ENCODE measurements at regions not wholly inside any gene's neighbourhood (a gene's known extent, or its start where the extent isn't known, plus 50 kb on each side); places are given as distances from the start of the nearest gene placed in this dataset.

DNA sequence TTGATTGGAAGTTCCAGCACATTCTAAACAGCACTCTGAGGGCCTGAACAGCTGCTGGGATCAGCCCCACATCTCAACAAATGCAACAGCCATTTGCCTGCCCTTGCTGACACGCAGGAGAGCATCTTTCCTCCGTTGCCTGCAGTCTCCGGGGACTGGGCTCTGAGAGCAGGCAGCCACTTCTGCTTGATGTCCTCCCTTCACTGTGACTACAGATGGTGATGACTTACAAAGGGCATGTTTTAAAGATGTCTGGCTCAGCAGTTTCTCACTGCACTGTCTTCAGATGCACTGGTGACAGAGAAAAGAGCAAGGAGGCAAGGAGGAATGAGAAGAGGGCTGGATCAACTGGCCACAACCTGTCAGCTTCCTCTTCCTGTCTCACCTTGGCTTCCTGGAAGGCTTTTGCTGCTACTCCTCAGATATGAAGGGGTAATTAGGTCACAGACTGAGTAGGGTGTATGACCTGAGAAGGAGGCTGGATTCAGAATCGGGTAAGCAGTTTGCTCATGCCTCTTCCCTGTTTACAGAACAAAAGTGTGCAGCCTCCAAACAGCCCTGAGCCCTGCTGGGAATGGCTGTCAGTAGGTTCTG lies 143.5 kb upstream of the GHITM start:
- Histone ChIP-seq H3K36me3 (ENCODE audit: control insufficient read depth in 2 of 4, insufficient read depth in 4 of 4, low read length in 3 of 4) (no peaks in the 10 kb centered on the region), H4K91ac (replicated peaks; ENCODE audit: insufficient read length, low read length) (no peak overlapping the region), H3K4ac (replicated peaks; ENCODE audit: insufficient read length, low read depth, low read length) (no peak overlapping the region), H2AK5ac (ENCODE audit: low read depth, low read length) (no peak overlapping the region), H3K23me2 (ENCODE audit: low read depth, low read length) (no peaks in the 10 kb centered on the region), H4K8ac (ENCODE audit: extremely low read depth, insufficient read depth, low read length) (no peak overlapping the region), H4K20me1 (replicated peaks in 1 of 2; ENCODE audit: control insufficient read depth in 1 of 2, insufficient read depth in 2 of 2, low read length in 2 of 2) (no peaks in the 10 kb centered on the region), H3K18ac (ENCODE audit: extremely low read depth, low read length) (no peak overlapping the region), H2AFZ (ENCODE audit: low read length) (peak overlapping the region; percentile 16; the same call in 1 of the 2 replicates), H3K56ac (replicated peaks; ENCODE audit: insufficient read length, low read depth, low read length) (no peak overlapping the region), H3K4me2 (ENCODE audit: insufficient read depth in 1 of 2, low read depth in 2 of 2, low read length in 2 of 2) (no peak overlapping the region), H3K4me1 (replicated peaks in 1 of 4; ENCODE audit: control insufficient read depth in 3 of 4, insufficient read depth in 4 of 4, low read length in 3 of 4) (no peaks in the 10 kb centered on the region), H3K27me3 (replicated peaks in 1 of 4; ENCODE audit: control insufficient read depth in 3 of 4, extremely low read depth in 1 of 4, insufficient read depth in 3 of 4, low read length in 3 of 4) (no peaks in the 10 kb centered on the region), H2BK12ac (ENCODE audit: low read depth, low read length) (no peak overlapping the region), H3K79me2 (ENCODE audit: control insufficient read depth in 1 of 2, insufficient read depth in 2 of 2, low read length in 2 of 2) (no peaks in the 10 kb centered on the region), H2BK120ac (replicated peaks; ENCODE audit: low read depth, low read length) (no peak overlapping the region), H3K79me1 (ENCODE audit: low read depth, low read length) (no peaks in the 10 kb centered on the region), H3K14ac (ENCODE audit: insufficient read length) (no peak overlapping the region), H3K9me3 (ENCODE audit: insufficient read depth in 2 of 2, low read depth in 1 of 2, low read length in 1 of 2) (no peaks in the 10 kb centered on the region), H2BK20ac (ENCODE audit: low read length) (no peak overlapping the region), H2BK5ac (ENCODE audit: low read depth, low read length) (no peak overlapping the region), H3K27ac (ENCODE audit: low read depth, low read length) (no peak overlapping the region), H3K23ac (ENCODE audit: insufficient read length) (no peak overlapping the region), H3K9ac (replicated peaks in 1 of 4; ENCODE audit: extremely low read depth in 1 of 4, low read depth in 3 of 4, low read length in 3 of 4) (no peak overlapping the region), H2BK15ac (ENCODE audit: low read length) (no peak overlapping the region), H4K5ac (ENCODE audit: insufficient read length, low read depth, low read length) (no peak overlapping the region), H3K4me3 (ENCODE audit: extremely low read depth in 1 of 4, insufficient read depth in 2 of 4, low read depth in 3 of 4, low read length in 4 of 4) (no peak overlapping the region)
- ChIA-PET POLR2A (ENCODE audit: partially characterized antibody) (interaction anchor here (1.2 kb wide), 1 partner anchor 17 kb away, joined by 4 read pairs; no protein-coding TSS in a partner anchor), CTCF (ENCODE audit: partially characterized antibody) (interaction anchor here (0.6 to 4.2 kb wide), 10 partner anchors 11 to 216 kb away, joined by 3 to 17 read pairs (median 3); no protein-coding TSS in a partner anchor)
- no peak for TF ChIP-seq RNF2 (IDR thresholded peaks at IDR 0.05; ENCODE audit: borderline replicate concordance, low read depth, low read length, missing control alignments, poor library complexity, severe bottlenecking)
- TF ChIP-seq SP4 (IDR thresholded peaks at IDR 0.05; ENCODE audit: low read length) = no peak
- TF ChIP-seq SIN3A (conservative IDR thresholded peaks at IDR 0.05 in 1 of 2, IDR thresholded peaks at IDR 0.05 in 1 of 2; ENCODE audit: low read depth in 1 of 2, low read length in 2 of 2) = no peak
- TF ChIP-seq KDM1A (IDR thresholded peaks at IDR 0.05; ENCODE audit: borderline replicate concordance, low read length) = no peak
- no peak for TF ChIP-seq BRCA1 (IDR thresholded peaks at IDR 0.05; ENCODE audit: low read depth, low read length)
- 86% methylated on average over 4 of the region's 4 CpGs; no CpG with 5 or more reads in 1 of the 2 experiments for WGBS, 2 experiments (ENCODE audit: extremely low coverage in 1 of 2, insufficient coverage in 1 of 2, insufficient read length in 1 of 2, insufficient replicate concordance in 2 of 2, low coverage in 1 of 2, low lambda C conversion rate in 2 of 2, missing lambda C conversion rate in 1 of 2)
- DNase-seq (ENCODE audit: low read depth in 1 of 2, low spot score in 2 of 2) = no peak
- no peak for FAIRE-seq
